GM18519 (cell line): ENCODE measurements at regions not wholly inside any gene's neighbourhood (a gene's known extent, or its start where the extent isn't known, plus 50 kb on each side); places are given as distances from the start of the nearest gene placed in this dataset.

Experiments used
- ATAC-seq: cut with Tn5 transposase; IDR thresholded peaks from one replicate; pipeline ENCODE4 v1.9.1; 2021; ENCODE audit warnings: mild to moderate bottlenecking, moderate library complexity; ENCODE audit not compliant: unreplicated experiment, low FRiP score

DNA sequence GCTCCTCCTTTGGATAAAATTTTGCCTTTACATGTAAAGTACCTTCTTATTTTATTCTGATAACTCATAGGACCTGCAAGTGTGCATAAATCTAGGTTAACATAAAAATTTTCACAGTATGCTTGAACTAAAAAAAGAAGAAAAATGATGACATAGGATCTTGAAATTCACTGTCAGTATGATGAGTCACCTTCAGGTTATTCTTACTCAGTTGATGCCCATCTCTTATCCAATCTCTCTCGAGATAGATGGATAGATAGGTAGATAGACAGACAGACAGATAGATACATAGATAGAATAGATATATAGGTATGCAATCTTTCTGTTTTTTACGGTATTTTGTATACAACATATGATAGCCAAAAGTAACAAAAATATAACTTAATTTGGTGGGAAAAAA lies 485.5 kb downstream of the NAF1 start:
- no peak for ATAC-seq

GRCh38 chr4:162675661-162676060 lies 491.0 kb downstream of the NAF1 start:
- no peak for ATAC-seq

DNA sequence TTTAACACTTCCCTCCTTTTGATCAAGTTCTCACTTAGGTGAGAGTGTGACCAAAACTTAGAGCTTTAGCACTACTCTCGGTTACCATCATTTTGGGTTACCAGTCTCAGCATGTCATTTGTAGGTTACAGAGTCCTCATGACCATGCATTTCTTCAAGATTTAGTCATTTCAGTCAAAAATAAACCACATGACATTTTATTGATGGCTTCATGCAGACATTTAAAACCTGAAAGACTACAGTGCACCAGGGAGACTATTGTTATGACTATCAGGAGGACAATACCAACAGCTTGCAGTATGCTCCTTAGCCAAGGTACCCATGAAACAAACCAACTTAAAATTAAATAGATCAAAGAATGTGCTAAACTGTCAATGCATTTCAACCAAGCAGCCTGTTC lies 498.1 kb upstream of the FSTL5 start:
- ATAC-seq: no peak

GRCh38 chr4:162659716-162660115 lies 495.9 kb upstream of the FSTL5 start:
- no peak for ATAC-seq

DNA sequence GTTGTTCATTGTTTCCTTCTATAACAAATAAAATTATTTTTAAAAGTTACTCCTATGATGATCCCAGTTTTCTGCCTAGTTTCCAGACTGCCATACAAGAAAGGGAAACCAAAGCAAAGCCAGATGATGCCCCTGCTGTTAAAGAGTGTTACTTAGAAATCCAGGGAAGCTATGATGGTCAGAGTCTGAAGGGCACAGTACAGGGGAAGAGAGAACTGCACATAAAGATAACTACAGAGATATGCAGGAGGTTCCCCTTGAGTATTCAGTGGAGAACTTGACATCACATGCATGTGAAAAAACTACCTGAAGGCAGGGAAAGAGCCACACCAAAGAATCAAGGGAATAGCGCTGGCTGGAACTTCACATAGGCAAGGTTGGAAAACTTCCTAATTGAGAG lies 494.2 kb upstream of the FSTL5 start:
- no peak for ATAC-seq

GRCh38 chr4:162650166-162650565 lies 486.4 kb upstream of the FSTL5 start:
- ATAC-seq: no peak

- ATAC-seq: no peak
Measured at GRCh38 chr4:162645381-162645780, 481.6 kb upstream of the FSTL5 start.

DNA sequence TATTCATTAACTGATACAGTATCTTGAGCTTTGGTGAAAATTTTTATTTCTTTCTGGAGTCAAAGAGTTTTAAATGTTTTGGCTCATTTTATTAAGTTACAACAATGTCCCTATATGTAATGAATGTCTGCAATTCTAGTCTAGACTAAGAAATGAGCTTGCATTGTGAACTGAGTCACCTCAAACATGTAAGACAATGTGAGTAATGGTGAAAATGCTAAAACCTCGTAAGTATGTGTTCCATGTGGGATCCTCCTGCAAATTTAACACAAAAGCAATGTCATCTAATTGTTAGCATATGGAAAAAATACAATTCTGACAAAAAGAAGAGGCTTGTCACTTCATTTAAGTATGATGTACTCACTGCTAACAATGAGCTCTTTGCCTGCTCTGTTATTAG lies 480.5 kb upstream of the FSTL5 start:
- ATAC-seq: no peak

DNA sequence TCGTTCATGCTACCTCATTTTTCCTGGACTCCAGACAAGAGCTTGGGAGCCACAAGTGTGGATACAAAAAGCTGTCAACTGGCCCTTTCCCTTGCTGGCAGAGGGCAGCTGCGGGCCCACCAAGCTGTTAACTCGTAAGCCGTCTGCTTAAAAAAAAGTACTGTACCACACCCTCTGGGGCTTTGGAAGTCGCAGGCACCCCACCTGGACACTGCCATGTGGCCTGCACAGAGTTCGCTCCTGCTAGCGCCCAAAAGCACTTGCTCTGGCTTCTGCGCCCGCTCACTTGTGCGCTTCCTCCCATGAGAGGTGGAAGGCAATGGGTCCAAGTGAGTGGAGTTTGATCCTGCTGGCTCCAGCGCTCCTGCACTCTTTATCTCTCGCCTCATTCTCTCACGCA lies 476.4 kb upstream of the FSTL5 start:
- no peak for ATAC-seq

GRCh38 chr4:162634390-162634789 lies 470.6 kb upstream of the FSTL5 start:
- no peak for ATAC-seq

GRCh38 chr4:162622664-162623063 lies 458.9 kb upstream of the FSTL5 start:
- no peak for ATAC-seq

DNA sequence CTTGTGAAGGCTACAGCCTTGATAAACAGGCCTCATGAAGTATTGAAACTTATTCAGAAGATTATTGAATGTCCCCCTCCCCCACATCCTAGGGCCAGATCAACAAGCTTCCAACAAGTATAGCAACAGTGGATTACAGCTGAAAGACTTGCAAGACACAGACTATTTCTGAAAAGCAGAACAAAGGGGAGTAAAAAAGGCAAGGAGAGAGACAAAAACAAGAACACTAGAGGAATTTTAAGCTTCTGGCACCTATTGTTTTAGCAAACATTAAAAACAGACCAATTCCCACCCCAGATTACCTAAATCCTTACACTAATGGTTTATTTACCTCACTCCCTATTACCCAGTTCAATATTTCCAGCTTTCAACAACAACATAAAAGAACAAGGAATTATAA lies 446.3 kb upstream of the FSTL5 start:
- ATAC-seq: no peak

DNA sequence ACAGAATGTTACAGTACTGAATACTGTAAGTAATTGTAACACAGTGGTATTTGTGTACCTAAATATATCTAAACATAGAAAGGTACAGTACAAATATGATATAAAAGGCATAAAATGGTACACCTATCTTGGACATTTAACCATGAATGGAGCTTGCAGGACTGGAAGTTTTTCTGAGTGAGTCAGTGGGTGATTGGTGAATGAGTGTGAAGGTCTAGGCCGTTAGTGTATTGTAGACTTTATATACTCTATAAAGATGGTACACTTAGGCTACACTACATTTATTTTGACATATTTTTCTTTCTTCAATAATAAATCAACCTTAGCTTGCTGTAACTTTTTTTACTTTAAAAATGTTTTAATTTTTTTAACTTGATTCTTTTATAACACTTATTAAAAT lies 422.5 kb upstream of the FSTL5 start:
- ATAC-seq: no peak

DNA sequence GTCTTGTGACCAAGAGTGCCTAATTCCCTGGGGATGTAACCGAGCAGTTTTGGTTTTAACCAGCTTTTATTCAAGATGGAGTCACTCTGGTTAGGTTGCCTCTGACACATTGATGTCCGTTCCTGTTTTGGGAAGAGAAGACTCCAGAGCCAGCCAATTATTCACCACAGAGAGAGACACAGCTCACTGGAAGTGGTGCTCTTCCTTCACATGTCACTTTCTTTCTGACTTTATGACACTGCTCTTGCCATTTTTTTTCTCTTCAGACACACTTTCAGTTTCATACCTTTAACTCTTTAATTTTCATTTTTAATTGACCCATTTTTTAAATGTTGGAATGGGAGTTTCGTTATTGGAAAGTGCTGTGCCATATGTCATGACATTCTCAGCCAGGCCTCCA lies 418.4 kb upstream of the FSTL5 start:
- no peak for ATAC-seq

- no peak for ATAC-seq
Measured at GRCh38 chr4:162565730-162566129, 401.9 kb upstream of the FSTL5 start.

GRCh38 chr4:162560073-162560472 lies 396.3 kb upstream of the FSTL5 start:
- no peak for ATAC-seq

DNA sequence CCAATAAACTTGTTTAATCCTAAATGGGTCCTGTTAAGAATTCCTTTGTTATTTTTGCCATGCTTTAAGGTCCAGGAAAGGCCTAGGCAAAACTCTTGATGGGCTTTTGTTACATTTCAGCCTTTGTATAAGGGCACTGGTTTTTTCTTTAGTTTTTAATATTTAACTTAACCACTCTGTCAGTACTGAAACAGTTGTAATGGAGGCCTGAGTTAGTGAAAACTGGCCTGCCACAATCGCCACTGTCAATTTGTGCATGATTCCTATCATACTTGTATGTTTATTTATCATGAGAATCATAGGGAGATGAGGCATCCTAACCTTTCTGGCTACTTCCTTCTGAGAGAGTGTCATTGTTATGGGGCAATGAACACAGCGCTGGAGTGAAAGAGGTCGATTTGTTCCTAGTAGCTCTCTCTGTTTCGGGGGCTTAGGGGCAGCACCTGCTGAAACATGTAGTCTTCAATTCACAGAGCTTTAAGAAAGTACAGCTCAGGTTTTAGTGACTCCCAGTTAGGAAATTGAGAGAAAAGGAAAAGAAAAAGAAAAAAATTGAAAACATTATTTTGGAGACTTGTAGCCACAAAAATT lies 393.8 kb upstream of the FSTL5 start:
- no peak for ATAC-seq

DNA sequence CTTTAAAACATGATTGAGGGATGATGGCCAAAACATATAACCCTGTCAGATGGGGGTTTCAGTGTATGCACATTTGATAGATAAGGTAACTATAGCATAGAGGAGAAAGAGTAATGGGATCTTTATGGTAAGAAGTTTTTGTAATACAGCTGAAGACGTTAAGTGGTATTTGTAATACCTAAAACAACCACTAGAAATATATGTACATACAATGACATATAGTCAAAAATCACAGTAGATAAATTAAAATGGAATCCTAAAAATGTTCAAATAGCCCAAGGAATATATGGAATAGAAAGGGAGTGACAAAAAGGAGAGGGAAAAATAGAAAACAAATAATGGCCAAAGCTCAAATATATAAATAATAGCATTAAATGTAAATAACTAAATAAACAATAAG lies 371.3 kb upstream of the FSTL5 start:
- no peak for ATAC-seq

DNA sequence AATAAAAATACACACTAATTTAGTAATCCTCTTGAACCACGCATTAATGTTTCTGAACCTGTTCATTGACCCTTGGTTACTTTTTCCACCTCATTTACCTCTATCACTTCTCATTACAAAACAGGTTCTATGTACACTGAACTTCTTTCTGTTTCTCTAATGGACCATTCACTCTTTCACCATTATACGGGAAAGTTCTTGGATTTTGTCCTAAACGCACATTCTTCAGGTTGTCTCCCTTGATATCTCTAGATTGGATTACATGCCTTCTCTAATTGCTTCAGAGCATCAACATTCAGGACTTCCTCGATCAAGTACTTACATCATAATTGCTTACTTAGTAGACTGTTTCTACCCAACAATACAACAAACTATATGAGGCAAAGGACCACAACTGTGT lies 359.4 kb upstream of the FSTL5 start:
- no peak for ATAC-seq

- ATAC-seq: no peak
Measured at GRCh38 chr4:162522724-162523123, 358.9 kb upstream of the FSTL5 start.

DNA sequence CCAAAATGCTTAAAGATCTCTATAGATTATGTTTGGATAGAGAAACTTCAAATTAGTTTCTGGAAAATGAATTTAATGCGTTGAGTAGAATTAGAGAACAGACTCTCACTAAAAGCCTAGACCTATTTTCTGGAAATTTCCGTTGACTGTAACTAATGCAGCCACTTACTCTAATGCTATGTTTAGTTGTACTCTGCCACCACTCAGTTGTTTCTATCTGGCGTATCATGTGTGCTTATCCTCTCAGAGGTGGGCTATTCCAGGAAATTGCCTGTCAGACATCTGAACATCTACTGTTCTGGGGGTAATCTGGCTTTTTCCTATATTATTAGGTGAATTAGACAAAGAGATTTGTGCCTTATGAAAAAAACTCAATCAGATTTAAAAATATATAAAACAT lies 347.1 kb upstream of the FSTL5 start:
- no peak for ATAC-seq

DNA sequence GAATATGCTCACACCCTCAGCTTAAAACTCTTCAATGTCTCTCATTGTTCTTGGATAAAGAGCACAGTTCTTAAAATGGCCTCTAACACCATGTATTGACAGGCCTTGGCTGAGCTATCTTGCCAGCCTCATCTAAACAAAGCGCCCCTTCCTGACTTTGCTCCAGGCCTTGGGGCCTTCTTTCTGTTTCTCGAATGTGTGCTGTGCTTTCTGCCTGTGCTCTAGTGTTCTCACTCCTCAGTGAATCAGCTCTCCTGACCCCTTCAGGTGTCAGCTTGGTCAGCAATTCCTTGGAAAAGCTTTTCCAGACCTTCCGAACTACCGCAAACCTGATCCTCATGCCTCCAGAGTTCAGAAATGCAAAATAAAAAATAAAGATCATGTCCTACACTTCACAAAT lies 346.3 kb upstream of the FSTL5 start:
- ATAC-seq: no peak

GRCh38 chr4:162509333-162509732 lies 345.5 kb upstream of the FSTL5 start:
- no peak for ATAC-seq
